Gastrocnemius medialis (tissue), 4 donors: ENCODE measurements at regions not wholly inside any gene's neighbourhood (a gene's known extent, or its start where the extent isn't known, plus 50 kb on each side); places are given as distances from the start of the nearest gene placed in this dataset.

Source experiments
- CTCF ChIP-seq, 5 experiments: fragments of 450-650 bp in 3 of 5; fragments of 200-600 bp in 2 of 5; sonication (generic) in 2 of 5; IDR thresholded peaks in 4 of 5; conservative IDR thresholded peaks in 1 of 5; 1 replicate in 4 of 5; 2 replicates in 1 of 5; pipeline ENCODE4 v1.5.1; 2016 to 2019; ENCODE audit warnings: antibody characterized with exemption in 5 of 5, mild to moderate bottlenecking in 3 of 5, moderate library complexity in 3 of 5
- POLR2A ChIP-seq, 2 donors: fragments of 450-650 bp; IDR thresholded peaks; one replicate each; pipeline ENCODE4 v1.6.1; 2017; ENCODE audit warnings: antibody characterized with exemption in 2 of 2, mild to moderate bottlenecking in 2 of 2, moderate library complexity in 2 of 2

- TF ChIP-seq CTCF (IDR thresholded peaks at IDR 0.05 in 4 of 5, conservative IDR thresholded peaks at IDR 0.05 in 1 of 5) (no peak), POLR2A (IDR thresholded peaks at IDR 0.05) (no peak)
Measured at GRCh38 chr4:167595898-167596297, 361.6 kb upstream of the SPOCK3 start.
